MM.1S (cell line): ENCODE measurements at regions not wholly inside any gene's neighbourhood (a gene's known extent, or its start where the extent isn't known, plus 50 kb on each side); places are given as distances from the start of the nearest gene placed in this dataset.

ENCODE experiments used
- CTCF ChIP-seq: fragments of 300-600 bp; sonication (generic); IDR thresholded peaks from 2 replicates; pipeline ENCODE4 v1.5.1; 2016; ENCODE audit warnings: antibody characterized with exemption, low read length, mixed read lengths
- EZH2 ChIP-seq: fragments of 300-600 bp; sonication (generic); optimal IDR thresholded peaks from 2 replicates; pipeline ENCODE3; 2017; ENCODE audit warnings: low read depth, mild to moderate bottlenecking, antibody characterized with exemption, low read length, mixed read lengths
- EZH2phosphoT487 ChIP-seq: fragments of 300-600 bp; sonication (generic); IDR thresholded peaks from 2 replicates; pipeline ENCODE4 v1.6.1; 2018; ENCODE audit warnings: antibody characterized with exemption, low read length

- no peak for TF ChIP-seq CTCF
- TF ChIP-seq EZH2: no peak
- TF ChIP-seq EZH2phosphoT487: no peak
These were observed 415.5 kb upstream of the SPHKAP start for GRCh38 chr2:228597032-228597431.
